ENCODE measurements at regions not wholly inside any gene's neighbourhood (a gene's known extent, or its start where the extent isn't known, plus 50 kb on each side); places are given as distances from the start of the nearest gene placed in this dataset.

DNA sequence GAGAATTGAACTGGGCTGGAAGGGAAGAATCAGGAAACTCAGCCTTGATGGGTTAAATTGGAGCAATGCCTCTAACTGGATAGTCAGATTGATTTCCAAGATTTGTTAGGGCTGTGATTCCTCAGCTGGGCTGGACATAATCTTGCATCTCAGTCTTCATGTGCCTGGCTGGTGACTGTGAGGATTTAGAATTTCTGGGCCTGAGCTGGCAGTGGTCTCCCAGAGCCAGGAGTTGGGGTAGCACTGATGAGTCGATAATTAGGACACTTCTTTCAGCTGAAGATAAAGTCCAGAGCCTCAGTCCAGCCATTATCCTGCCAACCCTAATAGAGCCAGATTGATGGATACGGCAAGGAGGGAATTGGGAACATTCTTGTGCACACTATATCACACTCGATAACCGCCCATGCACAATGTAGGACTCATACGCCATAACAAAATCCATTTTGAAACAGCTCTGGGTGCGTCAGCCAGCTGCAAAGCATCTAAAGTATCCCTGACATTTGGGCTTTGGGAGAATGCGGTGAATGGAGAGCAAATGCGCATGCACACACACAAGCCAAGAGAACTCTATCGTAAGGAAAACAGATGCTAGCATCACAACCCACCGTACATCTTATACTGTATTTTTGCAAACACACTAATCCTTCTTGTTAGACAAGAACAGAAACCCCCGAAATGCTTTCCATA, 405.1 kb upstream of the KLF4 start:
- no peaks in the 10 kb centered on the region for H3K4me1 ChIP-seq (ENCODE audit: insufficient read depth, low read length)
- H2AFZ ChIP-seq (ENCODE audit: low read length), result no peak overlapping the region
- no peaks in the 10 kb centered on the region for H3K79me1 ChIP-seq (ENCODE audit: insufficient read depth, low read depth, low read length, poor library complexity, severe bottlenecking)
- no peak overlapping the region for H2AK5ac ChIP-seq (ENCODE audit: insufficient read length, low read length)
- no peak overlapping the region for H3K4ac ChIP-seq (ENCODE audit: low read depth, low read length)
- H3K23ac ChIP-seq (ENCODE audit: insufficient read length, low read depth, low read length), result no peak overlapping the region
- no peak overlapping the region for H2BK120ac ChIP-seq (ENCODE audit: low read depth, low read length, poor library complexity, severe bottlenecking)
- no peaks in the 10 kb centered on the region for H3K79me2 ChIP-seq (ENCODE audit: insufficient read depth, low read length)
- no peak overlapping the region for H3K56ac ChIP-seq (ENCODE audit: insufficient read length, low read depth, low read length)
- no peaks in the 10 kb centered on the region for H3K23me2 ChIP-seq (ENCODE audit: insufficient read length, low read depth, low read length, poor library complexity, severe bottlenecking)
- no peaks in the 10 kb centered on the region for H4K20me1 ChIP-seq (ENCODE audit: control insufficient read depth, insufficient read depth, insufficient read length)
- no peaks in the 10 kb centered on the region for H3K9me3 ChIP-seq (ENCODE audit: control insufficient read depth, low read depth, low read length)
- H2BK12ac ChIP-seq (ENCODE audit: insufficient read length, low read depth, low read length), result no peak overlapping the region
- Mint-ChIP-seq H3K4me1 (peaks cover 13 to 17% of the 10 kb centered on the region in 2 experiments), H3K4me3 (no peak overlapping the region), H3K9me3 (no peaks in the 10 kb centered on the region; a peak in 1 of 5 replicates), H3K27ac (no peak overlapping the region), H3K27me3 (ENCODE audit: low read depth) (no peaks in the 10 kb centered on the region; the same call in none of the 2 replicates), H3K36me3 (ENCODE audit: insufficient read depth in 1 of 3, low read depth in 3 of 3) (peaks cover 0 to 2% (median 0%) of the 10 kb centered on the region in 3 experiments; a peak in 3 of 7 replicates)
- H3K27me3 ChIP-seq (ENCODE audit: insufficient read depth, low read length), result no peaks in the 10 kb centered on the region
- no peak overlapping the region for H3K18ac ChIP-seq (ENCODE audit: insufficient read length, low read depth, low read length)
- TF ChIP-seq, protein P1, sequence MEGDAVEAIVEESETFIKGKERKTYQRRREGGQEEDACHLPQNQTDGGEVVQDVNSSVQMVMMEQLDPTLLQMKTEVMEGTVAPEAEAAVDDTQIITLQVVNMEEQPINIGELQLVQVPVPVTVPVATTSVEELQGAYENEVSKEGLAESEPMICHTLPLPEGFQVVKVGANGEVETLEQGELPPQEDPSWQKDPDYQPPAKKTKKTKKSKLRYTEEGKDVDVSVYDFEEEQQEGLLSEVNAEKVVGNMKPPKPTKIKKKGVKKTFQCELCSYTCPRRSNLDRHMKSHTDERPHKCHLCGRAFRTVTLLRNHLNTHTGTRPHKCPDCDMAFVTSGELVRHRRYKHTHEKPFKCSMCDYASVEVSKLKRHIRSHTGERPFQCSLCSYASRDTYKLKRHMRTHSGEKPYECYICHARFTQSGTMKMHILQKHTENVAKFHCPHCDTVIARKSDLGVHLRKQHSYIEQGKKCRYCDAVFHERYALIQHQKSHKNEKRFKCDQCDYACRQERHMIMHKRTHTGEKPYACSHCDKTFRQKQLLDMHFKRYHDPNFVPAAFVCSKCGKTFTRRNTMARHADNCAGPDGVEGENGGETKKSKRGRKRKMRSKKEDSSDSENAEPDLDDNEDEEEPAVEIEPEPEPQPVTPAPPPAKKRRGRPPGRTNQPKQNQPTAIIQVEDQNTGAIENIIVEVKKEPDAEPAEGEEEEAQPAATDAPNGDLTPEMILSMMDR (conservative IDR thresholded peaks at IDR 0.05), result no peak
- no peak overlapping the region for H4K8ac ChIP-seq (replicated peaks; ENCODE audit: insufficient read length, low read depth, low read length)
- H3K9ac ChIP-seq (ENCODE audit: extremely low read depth, insufficient read length, low read length), result no peak overlapping the region
- H3K4me2 ChIP-seq (ENCODE audit: insufficient read depth, insufficient read length, low read length), result no peak overlapping the region
- no peak overlapping the region for H4K91ac ChIP-seq (ENCODE audit: insufficient read length, low read depth, low read length)
- no peak overlapping the region for H3K14ac ChIP-seq (ENCODE audit: insufficient read depth, low read length)
- H3T11ph ChIP-seq (ENCODE audit: low read length), result no peak overlapping the region
- WGBS (ENCODE audit: extremely low coverage, insufficient read length, low lambda C conversion rate), result no CpG with 5 or more reads among the region's 11 CpGs
- no peak overlapping the region for H2BK5ac ChIP-seq (ENCODE audit: insufficient read length, low read length)
- no peak overlapping the region for H4K5ac ChIP-seq (ENCODE audit: insufficient read length, low read depth, low read length)
- H2BK15ac ChIP-seq (ENCODE audit: low read depth, low read length), result no peak overlapping the region
- H3K27ac ChIP-seq (ENCODE audit: insufficient read length, low read depth, low read length), result no peak overlapping the region
- no peak overlapping the region for H2BK20ac ChIP-seq (ENCODE audit: low read depth, low read length, poor library complexity, severe bottlenecking)
- no peak for DNase-seq
